IMR-90 (cell line): ENCODE measurements at regions not wholly inside any gene's neighbourhood (a gene's known extent, or its start where the extent isn't known, plus 50 kb on each side); places are given as distances from the start of the nearest gene placed in this dataset.

ENCODE experiments used
- ATAC-seq: fragments of 200-7000 bp; cut with Tn5 transposase; 2 replicates; pipeline ENCODE4 v1.9.1; 2020; ENCODE audit warnings: low read depth, mild to moderate bottlenecking, moderate library complexity
- BruUV-seq: library from RNA; stranded (reverse); fragments of 400-500 nt; replicated peaks from 2 replicates; lab custom pipeline; 2021; lab: Mats Ljungman, UMichigan
- CTCF ChIA-PET: fragments of 300-600 bp; formaldehyde crosslinking; extraction: SDS; loops from one replicate; lab custom pipeline; 2021; ENCODE audit warnings: antibody characterized with exemption; lab: Yijun Ruan, JAX
- POLR2A ChIA-PET: fragments of 300-600 bp; sonication (Branson Sonifier 250); formaldehyde crosslinking; loops from one replicate; lab custom pipeline; 2022; ENCODE audit warnings: antibody characterized with exemption; ENCODE audit not compliant: unreplicated experiment; lab: Charles Lee
- DNase-seq: peaks from one replicate; pipeline ENCODE4 v3.0.0; 2013
- H2AFZ ChIP-seq: replicated peaks from 2 replicates; pipeline ENCODE3; 2013; ENCODE audit warnings: low read length, mild to moderate bottlenecking; ENCODE audit not compliant: poor library complexity
- H2AK5ac ChIP-seq: 2 replicates; pipeline ENCODE4 v1.6.1; 2013; ENCODE audit warnings: low read depth, low read length, inconsistent platforms
- H2AK9ac ChIP-seq: replicated peaks from 2 replicates; pipeline ENCODE3; 2013; ENCODE audit warnings: mild to moderate bottlenecking, low read depth, low read length, moderate library complexity; ENCODE audit not compliant: poor library complexity
- H2BK120ac ChIP-seq: 2 replicates; pipeline ENCODE4 v1.6.1; 2013; ENCODE audit warnings: low read depth, low read length, inconsistent platforms
- H2BK15ac ChIP-seq: 3 replicates; pipeline ENCODE4 v1.6.1; 2013; ENCODE audit warnings: low read depth, low read length, inconsistent platforms
- H2BK20ac ChIP-seq: 2 replicates; pipeline ENCODE4 v1.6.1; 2013; ENCODE audit warnings: low read depth, mild to moderate bottlenecking, inconsistent platforms, low read length, moderate library complexity
- H2BK5ac ChIP-seq: 2 replicates; pipeline ENCODE4 v1.6.1; 2013; ENCODE audit warnings: mild to moderate bottlenecking, low read depth, low read length, inconsistent platforms; ENCODE audit not compliant: poor library complexity, severe bottlenecking
- H3K14ac ChIP-seq: replicated peaks from 2 replicates; pipeline ENCODE4 v1.6.1; 2013; ENCODE audit warnings: low read depth, low read length, inconsistent platforms
- H3K18ac ChIP-seq: 2 replicates; pipeline ENCODE4 v1.6.1; 2013; ENCODE audit warnings: low read depth, low read length, control low read depth
- H3K23ac ChIP-seq: 2 replicates; pipeline ENCODE4 v1.6.1; 2013; ENCODE audit warnings: low read depth, low read length, inconsistent platforms
- H3K27ac ChIP-seq: 2 replicates; pipeline ENCODE4 v1.5.1; 2013; ENCODE audit warnings: mild to moderate bottlenecking, control low read depth, low read length; ENCODE audit not compliant: insufficient read depth
- H3K27me3 ChIP-seq: 2 replicates; pipeline ENCODE4 v1.6.1; 2013; ENCODE audit warnings: low read length; ENCODE audit not compliant: control insufficient read depth, insufficient read depth
- H3K36me3 ChIP-seq: 2 replicates; pipeline ENCODE4 v1.6.1; 2013; ENCODE audit warnings: low read length, mixed read lengths; ENCODE audit not compliant: control insufficient read depth, insufficient read depth
- H3K4ac ChIP-seq: 2 replicates; pipeline ENCODE4 v1.6.1; 2013; ENCODE audit warnings: low read depth, low read length, inconsistent platforms
- H3K4me1 ChIP-seq: 2 replicates; pipeline ENCODE4 v1.6.1; 2013; ENCODE audit warnings: low read length, mixed read lengths; ENCODE audit not compliant: control insufficient read depth, insufficient read depth
- H3K4me2 ChIP-seq: 2 replicates; pipeline ENCODE4 v1.6.1; 2013; ENCODE audit warnings: low read depth, mild to moderate bottlenecking, control low read depth, low read length, moderate library complexity
- H3K4me3 ChIP-seq: 2 replicates; pipeline ENCODE4 v1.5.1; 2013; ENCODE audit warnings: low read depth, mild to moderate bottlenecking, control low read depth, low read length, moderate library complexity; ENCODE audit not compliant: insufficient read depth
- H3K56ac ChIP-seq: 2 replicates; pipeline ENCODE4 v1.6.1; 2013; ENCODE audit warnings: low read length, inconsistent platforms; ENCODE audit not compliant: insufficient read depth; ENCODE audit errors: extremely low read depth
- H3K79me1 ChIP-seq, 2 experiments: 2 replicates each; pipeline ENCODE4 v1.6.1; 2013; ENCODE audit warnings: low read length in 2 of 2, inconsistent platforms in 1 of 2, low read depth in 1 of 2
- H3K9ac ChIP-seq: 2 replicates; pipeline ENCODE4 v1.6.1; 2013; ENCODE audit warnings: low read depth, low read length, control low read depth
- H3K9me1 ChIP-seq: 2 replicates; pipeline ENCODE4 v1.6.1; 2013; ENCODE audit warnings: low read length, inconsistent platforms; ENCODE audit not compliant: insufficient read depth
- H3K9me3 ChIP-seq: 2 replicates; pipeline ENCODE4 v1.6.1; 2013; ENCODE audit warnings: low read length; ENCODE audit not compliant: control insufficient read depth, insufficient read depth
- H4K20me1 ChIP-seq: 2 replicates; pipeline ENCODE4 v1.6.1; 2013; ENCODE audit warnings: low read length, inconsistent platforms; ENCODE audit not compliant: insufficient read depth
- H4K5ac ChIP-seq: 2 replicates; pipeline ENCODE4 v1.6.1; 2013; ENCODE audit warnings: mild to moderate bottlenecking, low read depth, low read length, control low read depth
- H4K8ac ChIP-seq, 2 experiments: 2 replicates each; pipeline ENCODE4 v1.6.1; 2013; ENCODE audit warnings: low read depth in 2 of 2, low read length in 2 of 2, control low read depth in 1 of 2, inconsistent platforms in 1 of 2
- H4K91ac ChIP-seq: 2 replicates; pipeline ENCODE4 v1.6.1; 2013; ENCODE audit warnings: low read depth, low read length, inconsistent platforms; ENCODE audit not compliant: insufficient read depth
- BHLHE40 ChIP-seq: fragments of 150-350 bp; IDR thresholded peaks from 2 replicates; pipeline ENCODE4 v1.6.1; 2016; ENCODE audit warnings: mild to moderate bottlenecking, low read depth, low read length
- CEBPB ChIP-seq: IDR thresholded peaks from 2 replicates; pipeline ENCODE4 v1.6.1; 2012; ENCODE audit warnings: low read depth, low read length, improper control_type of control experiment
- CHD1 ChIP-seq: IDR thresholded peaks from 2 replicates; pipeline ENCODE4 v1.6.1; 2012; ENCODE audit warnings: low read depth, low read length, improper control_type of control experiment
- CTCF ChIP-seq: conservative IDR thresholded peaks from 2 replicates; pipeline ENCODE4 v1.5.1; 2012; ENCODE audit warnings: mild to moderate bottlenecking, low read depth, low read length, improper control_type of control experiment
- ELK1 ChIP-seq: fragments of 150-350 bp; IDR thresholded peaks from 2 replicates; pipeline ENCODE4 v1.6.1; 2016; ENCODE audit warnings: low read depth, mild to moderate bottlenecking, low read length, moderate library complexity, borderline replicate concordance
- FOS ChIP-seq: fragments of 150-350 bp; IDR thresholded peaks from 2 replicates; pipeline ENCODE4 v1.6.1; 2016; ENCODE audit warnings: low read depth, low read length
- MAFK ChIP-seq: IDR thresholded peaks from 2 replicates; pipeline ENCODE4 v1.6.1; 2012; ENCODE audit warnings: low read depth, low read length, improper control_type of control experiment
- MAZ ChIP-seq: IDR thresholded peaks from 2 replicates; pipeline ENCODE4 v1.6.1; 2012; ENCODE audit warnings: low read depth, mild to moderate bottlenecking, low read length, improper control_type of control experiment, moderate library complexity, borderline replicate concordance
- MXI1 ChIP-seq: IDR thresholded peaks from 2 replicates; pipeline ENCODE4 v1.6.1; 2012; ENCODE audit warnings: low read depth, mild to moderate bottlenecking, low read length, moderate library complexity, borderline replicate concordance
- NFE2L2 ChIP-seq: fragments of 150-350 bp; IDR thresholded peaks from 2 replicates; pipeline ENCODE4 v1.6.1; 2016; ENCODE audit warnings: low read depth, mild to moderate bottlenecking, low read length
- POLR2A ChIP-seq: IDR thresholded peaks from 2 replicates; pipeline ENCODE4 v1.6.1; 2012; ENCODE audit warnings: mild to moderate bottlenecking, low read depth, low read length
- RAD21 ChIP-seq: IDR thresholded peaks from 2 replicates; pipeline ENCODE4 v1.6.1; 2012; ENCODE audit warnings: low read length, improper control_type of control experiment
- RCOR1 ChIP-seq: IDR thresholded peaks from 2 replicates; pipeline ENCODE4 v1.6.1; 2012; ENCODE audit warnings: mild to moderate bottlenecking, low read length, improper control_type of control experiment; ENCODE audit not compliant: insufficient replicate concordance
- RFX5 ChIP-seq: IDR thresholded peaks from 2 replicates; pipeline ENCODE4 v1.8.0; 2012; ENCODE audit warnings: low read depth, mild to moderate bottlenecking, low read length, moderate library complexity
- SMC3 ChIP-seq: fragments of 150-350 bp; IDR thresholded peaks from 2 replicates; pipeline ENCODE4 v1.6.1; 2016; ENCODE audit warnings: low read depth, mild to moderate bottlenecking, antibody characterized with exemption, low read length, moderate library complexity
- USF2 ChIP-seq: fragments of 150-350 bp; IDR thresholded peaks from 2 replicates; pipeline ENCODE4 v1.6.1; 2017; ENCODE audit warnings: mild to moderate bottlenecking, antibody characterized with exemption, low read length, low read depth
- WGBS, 2 experiments: methylation state at CpG; one replicate each; pipeline versions ENCODE4 v1.1.5 to v1.1.7; 2013; ENCODE audit warnings: missing lambda C conversion rate in 2 of 2; ENCODE audit not compliant: insufficient read length in 1 of 2; ENCODE audit errors: extremely low coverage in 2 of 2; 5-methylcytosine and 5-hydroxymethylcytosine counted together
- dilution Hi-C: fragments of 300-500 bp; cut with HindIII; formaldehyde crosslinking; loops from one replicate; pipeline ENCODE4 v1.14.3; 2018; ENCODE audit warnings: low sequenced_read_pairs; ENCODE audit not compliant: unreplicated experiment
- in situ Hi-C: fragments of 300-500 bp; cut with MboI; formaldehyde crosslinking; loops from 3 replicates; pipeline ENCODE4 v1.14.3; 2019; ENCODE audit warnings: low sequenced_read_pairs, inconsistent platforms, mixed read lengths
- intact Hi-C: fragments of 100-400 bp; cut with micrococcal nuclease; formaldehyde crosslinking; loops from 2 replicates; pipeline ENCODE4 v1.10.0; 2022

GRCh38 chr11:15636521-15637089, 521.9 kb downstream of the INSC start:
- no peak for ATAC-seq
- Histone ChIP-seq H2BK5ac (no peak overlapping the region), H3K4ac (no peak overlapping the region), H3K79me1 (no peaks in the 10 kb centered on the region), H3K14ac (no peak overlapping the region), H3K27me3 (peaks cover 3% of the 10 kb centered on the region), H3K18ac (no peak overlapping the region), H3K56ac (no peak overlapping the region), H4K5ac (no peak overlapping the region), H4K8ac (no peak overlapping the region), H2AK9ac (no peak overlapping the region), H3K27ac (no peak overlapping the region), H4K91ac (no peak overlapping the region), H4K20me1 (no peaks in the 10 kb centered on the region), H3K9ac (no peak overlapping the region), H3K4me3 (no peak overlapping the region), H2BK15ac (no peak overlapping the region), H2AFZ (no peak overlapping the region), H2AK5ac (no peak overlapping the region), H3K9me1 (no peaks in the 10 kb centered on the region), H2BK20ac (no peak overlapping the region), H2BK120ac (no peak overlapping the region), H3K23ac (no peak overlapping the region), H3K9me3 (peaks cover 3% of the 10 kb centered on the region; the same call in 1 of the 2 replicates), H3K4me2 (no peak overlapping the region), H3K4me1 (no peaks in the 10 kb centered on the region), H3K36me3 (no peaks in the 10 kb centered on the region)
- intact Hi-C loops = loop anchor here (10.0 kb wide), 1 partner anchor 312 kb away; no protein-coding TSS in a partner anchor
- TF ChIP-seq CEBPB (no peak), POLR2A (no peak), CHD1 (no peak), RAD21 (no peak), FOS (no peak), RFX5 (no peak), MAZ (no peak), ELK1 (no peak), MAFK (no peak), SMC3 (no peak), RCOR1 (no peak), USF2 (no peak), NFE2L2 (no peak), BHLHE40 (no peak), MXI1 (no peak), CTCF (no peak)
- no peak for DNase-seq
- BruUV-seq = no TSS peak
- dilution Hi-C loops = no loop called here
- CTCF ChIA-PET = no interaction called here
- in situ Hi-C loops = no loop called here
- POLR2A ChIA-PET = no interaction called here
- WGBS, 2 experiments = no CpG with 5 or more reads among the region's 3 CpGs
